ENCODE measurements at regions not wholly inside any gene's neighbourhood (a gene's known extent, or its start where the extent isn't known, plus 50 kb on each side); places are given as distances from the start of the nearest gene placed in this dataset.
"Not testable (repeated sequence)": the region's sequence is repeated elsewhere in the genome, so short reads cannot be mapped to it uniquely, and the experiment has no call there.

GRCh38 chr4:128542047-128542446, 254.4 kb upstream of the PGRMC2 start:
- Mint-ChIP-seq H3K27ac (ENCODE audit: unreplicated experiment) (no peak overlapping the region), H3K9me3 (no peaks in the 10 kb centered on the region)

GRCh38 chr4:128540122-128540521, 252.5 kb upstream of the PGRMC2 start:
- Mint-ChIP-seq H3K4me3 (no peak overlapping the region), H3K27ac (ENCODE audit: unreplicated experiment) (no peak overlapping the region), H3K36me3 (ENCODE audit: low read depth) (no peaks in the 10 kb centered on the region), H3K27me3 (ENCODE audit: low read depth) (no peaks in the 10 kb centered on the region), H3K9me3 (no peaks in the 10 kb centered on the region), H3K4me1 (no peaks in the 10 kb centered on the region)
- DNase-seq (ENCODE audit: low read depth, low spot score) = no peak
- TF ChIP-seq CTCF (conservative IDR thresholded peaks at IDR 0.05) = no peak

More at GRCh38 chr4:128542047-128542446, 254.4 kb upstream of the PGRMC2 start:
- TF ChIP-seq CTCF (conservative IDR thresholded peaks at IDR 0.05) = no peak
- H3K4me3 Mint-ChIP-seq = no peak overlapping the region
- DNase-seq (ENCODE audit: low read depth, low spot score) = no peak
- no peaks in the 10 kb centered on the region for H3K4me1 Mint-ChIP-seq
- H3K36me3 Mint-ChIP-seq (ENCODE audit: low read depth) = no peaks in the 10 kb centered on the region
- no peaks in the 10 kb centered on the region for H3K27me3 Mint-ChIP-seq (ENCODE audit: low read depth)

GRCh38 chr4:128538111-128538882, 250.7 kb upstream of the PGRMC2 start:
- no peaks in the 10 kb centered on the region for H3K4me1 Mint-ChIP-seq
- H3K9me3 Mint-ChIP-seq = no peaks in the 10 kb centered on the region
- TF ChIP-seq CTCF (conservative IDR thresholded peaks at IDR 0.05) = no peak
- no peak for DNase-seq (ENCODE audit: low read depth, low spot score)
- no peak overlapping the region for H3K4me3 Mint-ChIP-seq
- no peak overlapping the region for H3K27ac Mint-ChIP-seq (ENCODE audit: unreplicated experiment)
- H3K36me3 Mint-ChIP-seq (ENCODE audit: low read depth) = peaks cover 2% of the 10 kb centered on the region
- H3K27me3 Mint-ChIP-seq (ENCODE audit: low read depth) = no peaks in the 10 kb centered on the region

- H3K27me3 Mint-ChIP-seq (ENCODE audit: low read depth) = no peaks in the 10 kb centered on the region
- H3K4me1 Mint-ChIP-seq = no peaks in the 10 kb centered on the region
- no peaks in the 10 kb centered on the region for H3K9me3 Mint-ChIP-seq
- DNase-seq (ENCODE audit: low read depth, low spot score) = no peak
- no peak overlapping the region for H3K4me3 Mint-ChIP-seq
- H3K36me3 Mint-ChIP-seq (ENCODE audit: low read depth) = peaks cover 2% of the 10 kb centered on the region
- TF ChIP-seq CTCF (conservative IDR thresholded peaks at IDR 0.05) = no peak
- no peak overlapping the region for H3K27ac Mint-ChIP-seq (ENCODE audit: unreplicated experiment)
Measured at GRCh38 chr4:128536746-128537145, 249.1 kb upstream of the PGRMC2 start.

GRCh38 chr4:128535510-128535909, 247.9 kb upstream of the PGRMC2 start:
- H3K36me3 Mint-ChIP-seq (ENCODE audit: low read depth); DNase-seq (ENCODE audit: low read depth, low spot score); H3K27ac Mint-ChIP-seq (ENCODE audit: unreplicated experiment); H3K27me3 Mint-ChIP-seq (ENCODE audit: low read depth); H3K4me3 Mint-ChIP-seq; H3K9me3 Mint-ChIP-seq; H3K4me1 Mint-ChIP-seq: not testable (repeated sequence)

GRCh38 chr4:128528793-128529553, 241.4 kb upstream of the PGRMC2 start:
- Mint-ChIP-seq H3K9me3 (no peaks in the 10 kb centered on the region), H3K36me3 (ENCODE audit: low read depth) (no peaks in the 10 kb centered on the region), H3K4me3 (no peak overlapping the region), H3K27ac (ENCODE audit: unreplicated experiment) (peak overlapping the region; percentile 8), H3K27me3 (ENCODE audit: low read depth) (no peaks in the 10 kb centered on the region), H3K4me1 (peaks cover 10% of the 10 kb centered on the region)
- TF ChIP-seq CTCF (conservative IDR thresholded peaks at IDR 0.05) = no peak
- no peak for DNase-seq (ENCODE audit: low read depth, low spot score)

All from neural crest cell (in vitro differentiated cells).